ENCODE measurements at regions not wholly inside any gene's neighbourhood (a gene's known extent, or its start where the extent isn't known, plus 50 kb on each side); places are given as distances from the start of the nearest gene placed in this dataset.

DNA sequence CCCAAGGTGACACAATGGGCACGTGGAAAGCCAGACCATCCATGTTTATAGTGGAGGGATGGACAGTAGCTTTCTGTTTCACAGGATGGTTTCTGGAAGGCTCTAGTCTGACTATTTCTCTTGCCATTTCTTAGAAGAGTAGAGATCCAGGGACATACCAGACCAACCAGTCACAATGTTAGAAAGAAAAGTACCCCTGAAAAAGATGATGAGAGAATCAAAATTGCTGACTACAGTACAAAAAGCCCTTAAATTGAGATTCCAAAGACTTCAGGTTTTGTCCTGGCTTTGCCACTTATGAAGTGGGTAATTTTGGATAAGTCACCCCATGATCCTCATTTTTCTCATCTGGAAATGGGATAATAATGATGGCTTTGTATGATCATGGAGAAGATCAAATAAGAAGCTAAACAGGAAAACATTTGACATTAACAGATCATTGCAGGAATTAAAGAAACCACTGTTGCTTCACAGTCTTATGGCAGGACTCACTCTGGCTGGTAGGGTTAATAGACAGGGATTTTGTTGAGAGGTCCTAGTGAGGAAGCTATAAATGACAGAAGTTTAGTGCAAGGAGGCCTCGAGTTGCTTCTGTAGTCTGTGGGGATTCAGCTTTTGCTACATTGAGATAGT lies 386.0 kb downstream of the IRS1 start:
- Histone ChIP-seq H2AFZ (ENCODE audit: low read length) (no peak overlapping the region), H3K9ac (ENCODE audit: low read length) (no peak overlapping the region), H3F3A (ENCODE audit: insufficient read depth, low read length) (no peaks in the 10 kb centered on the region), H3K4me3 (ENCODE audit: low read depth, low read length, poor library complexity, severe bottlenecking) (no peak overlapping the region), H4K20me1 (ENCODE audit: insufficient read depth, low read length) (no peaks in the 10 kb centered on the region), H3K9me3 (ENCODE audit: low read length) (no peaks in the 10 kb centered on the region), H3K4me2 (ENCODE audit: low read length) (no peak overlapping the region), H3K4me1 (ENCODE audit: insufficient read depth, low read length, severe bottlenecking) (no peaks in the 10 kb centered on the region), H3K27ac (ENCODE audit: low read depth, low read length, poor library complexity, severe bottlenecking) (no peak overlapping the region), H3K27me3 (ENCODE audit: insufficient read depth, low read length) (no peaks in the 10 kb centered on the region), H3K9me2 (ENCODE audit: low read depth, low read length) (no peaks in the 10 kb centered on the region), H3K79me2 (ENCODE audit: insufficient read depth, low read length) (no peaks in the 10 kb centered on the region), H3K36me3 (ENCODE audit: insufficient read depth, low read length) (no peaks in the 10 kb centered on the region)
- TF ChIP-seq EZH2 (IDR thresholded peaks at IDR 0.05; ENCODE audit: borderline replicate concordance, low read length): no peak
- TF ChIP-seq, protein P1, sequence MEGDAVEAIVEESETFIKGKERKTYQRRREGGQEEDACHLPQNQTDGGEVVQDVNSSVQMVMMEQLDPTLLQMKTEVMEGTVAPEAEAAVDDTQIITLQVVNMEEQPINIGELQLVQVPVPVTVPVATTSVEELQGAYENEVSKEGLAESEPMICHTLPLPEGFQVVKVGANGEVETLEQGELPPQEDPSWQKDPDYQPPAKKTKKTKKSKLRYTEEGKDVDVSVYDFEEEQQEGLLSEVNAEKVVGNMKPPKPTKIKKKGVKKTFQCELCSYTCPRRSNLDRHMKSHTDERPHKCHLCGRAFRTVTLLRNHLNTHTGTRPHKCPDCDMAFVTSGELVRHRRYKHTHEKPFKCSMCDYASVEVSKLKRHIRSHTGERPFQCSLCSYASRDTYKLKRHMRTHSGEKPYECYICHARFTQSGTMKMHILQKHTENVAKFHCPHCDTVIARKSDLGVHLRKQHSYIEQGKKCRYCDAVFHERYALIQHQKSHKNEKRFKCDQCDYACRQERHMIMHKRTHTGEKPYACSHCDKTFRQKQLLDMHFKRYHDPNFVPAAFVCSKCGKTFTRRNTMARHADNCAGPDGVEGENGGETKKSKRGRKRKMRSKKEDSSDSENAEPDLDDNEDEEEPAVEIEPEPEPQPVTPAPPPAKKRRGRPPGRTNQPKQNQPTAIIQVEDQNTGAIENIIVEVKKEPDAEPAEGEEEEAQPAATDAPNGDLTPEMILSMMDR (IDR thresholded peaks at IDR 0.05; ENCODE audit: low read length): no peak

DNA sequence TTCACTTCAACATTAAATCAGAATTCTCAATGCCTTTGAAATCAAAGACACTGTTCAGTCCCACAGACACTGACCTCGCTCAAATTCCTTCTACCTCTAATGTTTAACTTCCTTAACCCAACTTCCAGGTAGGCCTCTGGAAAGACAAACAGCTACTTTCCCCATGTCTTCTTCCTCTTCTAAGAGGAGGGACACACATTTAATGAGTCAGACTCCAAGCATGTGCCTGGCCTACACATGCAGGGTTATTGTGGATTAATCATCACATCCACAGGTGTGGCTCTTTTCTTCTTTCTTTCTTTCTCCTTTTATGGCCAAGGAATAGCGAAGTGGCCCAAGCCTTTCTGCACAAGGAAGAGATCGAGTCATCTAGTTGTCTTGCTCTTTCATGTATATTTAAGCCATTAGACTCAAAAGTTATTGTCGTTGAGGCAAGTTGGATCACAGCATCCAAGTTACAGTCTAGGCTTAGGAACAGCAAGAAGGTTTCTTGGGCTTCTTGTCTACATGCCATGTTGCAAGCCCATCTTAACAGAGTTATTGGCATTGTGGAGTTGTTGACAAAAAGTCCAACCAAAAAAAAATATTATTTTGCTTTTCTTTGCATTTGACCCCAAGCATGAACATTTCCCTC lies 387.8 kb downstream of the IRS1 start:
- Histone ChIP-seq H3K4me2 (ENCODE audit: low read length) (no peak overlapping the region), H4K20me1 (ENCODE audit: insufficient read depth, low read length) (no peaks in the 10 kb centered on the region), H3K79me2 (ENCODE audit: insufficient read depth, low read length) (no peaks in the 10 kb centered on the region), H3K27ac (ENCODE audit: low read depth, low read length, poor library complexity, severe bottlenecking) (no peak overlapping the region), H3K27me3 (ENCODE audit: insufficient read depth, low read length) (no peaks in the 10 kb centered on the region), H3K4me1 (ENCODE audit: insufficient read depth, low read length, severe bottlenecking) (no peaks in the 10 kb centered on the region), H3K36me3 (ENCODE audit: insufficient read depth, low read length) (no peaks in the 10 kb centered on the region), H3K9ac (ENCODE audit: low read length) (no peak overlapping the region), H3K4me3 (ENCODE audit: low read depth, low read length, poor library complexity, severe bottlenecking) (no peak overlapping the region), H3F3A (ENCODE audit: insufficient read depth, low read length) (no peaks in the 10 kb centered on the region), H3K9me2 (ENCODE audit: low read depth, low read length) (no peaks in the 10 kb centered on the region), H3K9me3 (ENCODE audit: low read length) (no peaks in the 10 kb centered on the region), H2AFZ (ENCODE audit: low read length) (no peak overlapping the region)
- no peak for TF ChIP-seq EZH2 (IDR thresholded peaks at IDR 0.05; ENCODE audit: borderline replicate concordance, low read length)
- TF ChIP-seq, protein P1 (IDR thresholded peaks at IDR 0.05; ENCODE audit: low read length): no peak

DNA sequence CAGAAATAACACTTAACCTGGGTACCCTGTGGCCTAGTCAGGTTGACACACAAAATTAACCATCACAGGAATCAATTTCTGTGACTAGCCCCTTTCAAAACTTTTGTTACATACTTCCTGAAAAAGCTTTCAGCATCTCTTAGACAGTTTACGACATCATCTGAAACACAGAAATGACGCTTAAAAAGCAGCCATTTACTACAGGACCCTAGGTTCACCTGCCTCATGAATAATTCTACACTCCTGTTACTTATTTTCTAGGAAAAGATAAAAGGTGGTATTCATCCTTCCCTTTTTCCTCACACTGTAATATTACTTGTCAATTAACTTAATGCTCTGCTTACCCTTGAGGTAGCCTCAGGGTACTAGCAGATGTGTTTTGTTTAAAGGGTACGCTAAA lies 388.4 kb downstream of the IRS1 start:
- Histone ChIP-seq H3K36me3 (ENCODE audit: insufficient read depth, low read length) (no peaks in the 10 kb centered on the region), H3K27me3 (ENCODE audit: insufficient read depth, low read length) (no peaks in the 10 kb centered on the region), H3K79me2 (ENCODE audit: insufficient read depth, low read length) (no peaks in the 10 kb centered on the region), H2AFZ (ENCODE audit: low read length) (no peak overlapping the region), H3K9ac (ENCODE audit: low read length) (no peak overlapping the region), H3K27ac (ENCODE audit: low read depth, low read length, poor library complexity, severe bottlenecking) (no peak overlapping the region), H3K4me2 (ENCODE audit: low read length) (no peak overlapping the region), H3K4me1 (ENCODE audit: insufficient read depth, low read length, severe bottlenecking) (no peaks in the 10 kb centered on the region), H4K20me1 (ENCODE audit: insufficient read depth, low read length) (no peaks in the 10 kb centered on the region), H3K4me3 (ENCODE audit: low read depth, low read length, poor library complexity, severe bottlenecking) (no peak overlapping the region), H3K9me2 (ENCODE audit: low read depth, low read length) (no peaks in the 10 kb centered on the region), H3F3A (ENCODE audit: insufficient read depth, low read length) (no peaks in the 10 kb centered on the region), H3K9me3 (ENCODE audit: low read length) (no peaks in the 10 kb centered on the region)
- TF ChIP-seq EZH2 (IDR thresholded peaks at IDR 0.05; ENCODE audit: borderline replicate concordance, low read length): no peak
- TF ChIP-seq, protein P1 (IDR thresholded peaks at IDR 0.05; ENCODE audit: low read length): no peak

All from OCI-LY1 (cell line).